GM23248 (cell line): ENCODE measurements at regions not wholly inside any gene's neighbourhood (a gene's known extent, or its start where the extent isn't known, plus 50 kb on each side); places are given as distances from the start of the nearest gene placed in this dataset.

Experiments
- DNase-seq: peaks from one replicate; pipeline ENCODE4 v3.0.0-alpha.2; 2015
- H2AFZ ChIP-seq: fragments of 200-600 bp; sonication (generic); 2 replicates; pipeline ENCODE4 v1.6.1; 2016; ENCODE audit warnings: antibody characterized with exemption
- H3F3A ChIP-seq: fragments of 200-600 bp; sonication (generic); 2 replicates; pipeline ENCODE4 v1.6.1; 2016; ENCODE audit warnings: mild to moderate bottlenecking, antibody characterized with exemption, mixed run types; ENCODE audit not compliant: insufficient read depth
- H3K27ac ChIP-seq: fragments of 200-600 bp; sonication (generic); 2 replicates; pipeline ENCODE4 v1.5.1; 2016; ENCODE audit warnings: mild to moderate bottlenecking
- H3K27me3 ChIP-seq: fragments of 200-600 bp; sonication (generic); replicated peaks from 2 replicates; pipeline ENCODE4 v1.6.1; 2016; ENCODE audit warnings: mild to moderate bottlenecking; ENCODE audit not compliant: insufficient read depth
- H3K36me3 ChIP-seq: fragments of 200-600 bp; sonication (generic); 2 replicates; pipeline ENCODE4 v1.6.1; 2016; ENCODE audit warnings: low read depth, mild to moderate bottlenecking
- H3K4me1 ChIP-seq: fragments of 200-600 bp; sonication (generic); 2 replicates; pipeline ENCODE4 v1.6.1; 2016; ENCODE audit warnings: mild to moderate bottlenecking; ENCODE audit not compliant: insufficient read depth
- H3K4me2 ChIP-seq: fragments of 200-600 bp; sonication (generic); one replicate; pipeline ENCODE4 v1.6.1; 2016; ENCODE audit warnings: mild to moderate bottlenecking; ENCODE audit not compliant: unreplicated experiment
- H3K4me3 ChIP-seq: fragments of 200-600 bp; sonication (generic); 2 replicates; pipeline ENCODE4 v1.5.1; 2016; ENCODE audit warnings: mild to moderate bottlenecking
- H3K79me2 ChIP-seq: fragments of 200-600 bp; sonication (generic); 2 replicates; pipeline ENCODE4 v1.6.1; 2016; ENCODE audit warnings: mild to moderate bottlenecking; ENCODE audit not compliant: insufficient read depth
- H3K9ac ChIP-seq: fragments of 200-600 bp; sonication (generic); 2 replicates; pipeline ENCODE4 v1.6.1; 2016; ENCODE audit warnings: mild to moderate bottlenecking
- H3K9me2 ChIP-seq: fragments of 200-600 bp; sonication (generic); 2 replicates; pipeline ENCODE4 v1.6.1; 2016; ENCODE audit warnings: mixed run types, mild to moderate bottlenecking, moderate library complexity; ENCODE audit not compliant: insufficient read depth
- H3K9me3 ChIP-seq: fragments of 200-600 bp; sonication (generic); one replicate; pipeline ENCODE4 v1.6.1; 2017; ENCODE audit warnings: low read depth
- H4K20me1 ChIP-seq: fragments of 200-600 bp; sonication (generic); 2 replicates; pipeline ENCODE4 v1.6.0; 2016; ENCODE audit not compliant: insufficient read depth
- EZH2 ChIP-seq: fragments of 200-600 bp; sonication (generic); IDR thresholded peaks from 2 replicates; pipeline ENCODE4 v1.6.1; 2018; ENCODE audit warnings: antibody characterized with exemption, mild to moderate bottlenecking; ENCODE audit not compliant: insufficient read depth, poor library complexity, severe bottlenecking
- EZH2phosphoT487 ChIP-seq: fragments of 200-600 bp; sonication (generic); IDR thresholded peaks from 2 replicates; pipeline ENCODE4 v1.6.1; 2018; ENCODE audit warnings: antibody characterized with exemption, moderate library complexity, mild to moderate bottlenecking, low read depth; ENCODE audit not compliant: insufficient read depth
- WGBS, 2 experiments: methylation state at CpG; one replicate each; pipeline ENCODE4 v1.1.6; 2015 to 2017; ENCODE audit warnings: low lambda C conversion rate in 2 of 2, low coverage in 1 of 2; ENCODE audit errors: missing lambda C conversion rate in 2 of 2; 5-methylcytosine and 5-hydroxymethylcytosine counted together
- in situ Hi-C: fragments of 300-500 bp; cut with MboI; formaldehyde crosslinking; loops from 2 replicates; pipeline ENCODE4 v1.15.0; 2020

GRCh38 chr17:71085238-71086033, 916.1 kb downstream of the KCNJ2 start:
- Histone ChIP-seq H3K9ac (no peak overlapping the region), H3F3A (no peaks in the 10 kb centered on the region), H3K4me1 (0 out of 2 replicates have a peak, but pooled peaks cover 5% of the 10 kb centered on the region), H2AFZ (no peak overlapping the region), H4K20me1 (no peaks in the 10 kb centered on the region), H3K79me2 (no peaks in the 10 kb centered on the region), H3K9me3 (no peaks in the 10 kb centered on the region), H3K36me3 (no peaks in the 10 kb centered on the region), H3K4me3 (no peak overlapping the region), H3K27me3 (no peaks in the 10 kb centered on the region), H3K27ac (no peak overlapping the region), H3K4me2 (no peak overlapping the region), H3K9me2 (no peaks in the 10 kb centered on the region)
- in situ Hi-C loops = no loop called here
- DNase-seq = no peak
- 47 to 49% methylated on average over 5 of the region's 5 CpGs for whole genome bisulfite sequencing, 2 experiments
- TF ChIP-seq EZH2 = no peak
- no peak for TF ChIP-seq EZH2phosphoT487

GRCh38 chr17:71089431-71089830, 920.1 kb downstream of the KCNJ2 start:
- TF ChIP-seq EZH2phosphoT487 (no peak), EZH2 (no peak)
- WGBS, 2 experiments = 0% methylated on average over 1 of the region's 1 CpG
- H2AFZ ChIP-seq = no peak overlapping the region
- H3K4me1 ChIP-seq = 0 out of 2 replicates have a peak, but pooled peaks cover 5% of the 10 kb centered on the region
- H3K4me2 ChIP-seq = no peak overlapping the region
- no peak overlapping the region for H3K4me3 ChIP-seq
- no peak for DNase-seq
- H4K20me1 ChIP-seq = no peaks in the 10 kb centered on the region
- no peaks in the 10 kb centered on the region for H3K36me3 ChIP-seq
- no peaks in the 10 kb centered on the region for H3K9me2 ChIP-seq
- no peaks in the 10 kb centered on the region for H3F3A ChIP-seq
- no peaks in the 10 kb centered on the region for H3K79me2 ChIP-seq
- H3K27me3 ChIP-seq = no peaks in the 10 kb centered on the region
- in situ Hi-C loops = no loop called here
- H3K9me3 ChIP-seq = no peaks in the 10 kb centered on the region
- no peak overlapping the region for H3K9ac ChIP-seq
- no peak overlapping the region for H3K27ac ChIP-seq

GRCh38 chr17:71098071-71098470, 928.7 kb downstream of the KCNJ2 start:
- Histone ChIP-seq H3K4me1 (no peaks in the 10 kb centered on the region), H3K27ac (no peak overlapping the region), H3F3A (no peaks in the 10 kb centered on the region), H3K4me2 (no peak overlapping the region), H2AFZ (no peak overlapping the region), H3K9ac (no peak overlapping the region), H3K9me2 (no peaks in the 10 kb centered on the region), H3K27me3 (no peaks in the 10 kb centered on the region), H4K20me1 (no peaks in the 10 kb centered on the region), H3K4me3 (no peak overlapping the region), H3K9me3 (no peaks in the 10 kb centered on the region), H3K36me3 (no peaks in the 10 kb centered on the region), H3K79me2 (no peaks in the 10 kb centered on the region)
- WGBS, 2 experiments = 79 to 82% methylated on average over 4 of the region's 4 CpGs
- no peak for DNase-seq
- in situ Hi-C loops = no loop called here
- no peak for TF ChIP-seq EZH2phosphoT487
- no peak for TF ChIP-seq EZH2

GRCh38 chr17:71099003-71099714, 929.8 kb downstream of the KCNJ2 start:
- Histone ChIP-seq H3F3A (no peaks in the 10 kb centered on the region), H3K9me2 (no peaks in the 10 kb centered on the region), H3K79me2 (no peaks in the 10 kb centered on the region), H3K27ac (no peak overlapping the region), H3K4me2 (no peak overlapping the region), H4K20me1 (no peaks in the 10 kb centered on the region), H3K9ac (no peak overlapping the region), H3K27me3 (no peaks in the 10 kb centered on the region), H3K36me3 (no peaks in the 10 kb centered on the region), H3K4me1 (no peaks in the 10 kb centered on the region), H3K4me3 (no peak overlapping the region), H2AFZ (no peak overlapping the region), H3K9me3 (no peaks in the 10 kb centered on the region)
- DNase-seq = peak; percentile 17
- WGBS, 2 experiments = 29% methylated on average over 5 of the region's 5 CpGs
- no peak for TF ChIP-seq EZH2
- in situ Hi-C loops = no loop called here
